ENCODE measurements at regions not wholly inside any gene's neighbourhood (a gene's known extent, or its start where the extent isn't known, plus 50 kb on each side); places are given as distances from the start of the nearest gene placed in this dataset.

GRCh38 chr2:120481446-120482194 is 135.7 kb downstream of the INHBB start (continued):
- TF ChIP-seq RERE (CRISPR knock-in tag; IDR thresholded peaks at IDR 0.05; ENCODE audit: low read depth) = no peak
- TF ChIP-seq ZNF512B (CRISPR knock-in tag; IDR thresholded peaks at IDR 0.05; ENCODE audit: borderline replicate concordance) = peak; percentile 52; the same call in 1 of the 2 replicates
- TF ChIP-seq NFATC3 (CRISPR knock-in tag; IDR thresholded peaks at IDR 0.05) = 0 out of 2 replicates have a peak, but pooled peaks have one; percentile 4
- TF ChIP-seq HOXA3 (CRISPR knock-in tag; IDR thresholded peaks at IDR 0.05) = peak; percentile 40; the same call in 1 of the 2 replicates
- TF ChIP-seq HNF4G (IDR thresholded peaks at IDR 0.05; ENCODE audit: borderline replicate concordance, low read depth, low read length) = peak; percentile 55; the same call in 1 of the 2 replicates
- TF ChIP-seq HNF4G (CRISPR knock-in tag; IDR thresholded peaks at IDR 0.05; ENCODE audit: borderline replicate concordance, low read depth) = no peak
- no peak for TF ChIP-seq XBP1 (CRISPR knock-in tag; IDR thresholded peaks at IDR 0.05)
- TF ChIP-seq NR3C1 (CRISPR knock-in tag; IDR thresholded peaks at IDR 0.05) = no peak
- TF ChIP-seq ZBTB14 (CRISPR knock-in tag; IDR thresholded peaks at IDR 0.05) = no peak
- TF ChIP-seq PCBP1 (IDR thresholded peaks at IDR 0.05; ENCODE audit: borderline replicate concordance, low read depth, low read length) = no peak
- peak; percentile 73 for TF ChIP-seq HNF4A (CRISPR knock-in tag; IDR thresholded peaks at IDR 0.05)
- no peak for TF ChIP-seq ZNF432 (CRISPR knock-in tag; IDR thresholded peaks at IDR 0.05; ENCODE audit: borderline replicate concordance)
- no peak; the same call in 1 of the 2 replicates for TF ChIP-seq HNRNPL (IDR thresholded peaks at IDR 0.05; ENCODE audit: low read depth, low read length)
- no peak for TF ChIP-seq ZBTB8A (CRISPR knock-in tag; IDR thresholded peaks at IDR 0.05; ENCODE audit: borderline replicate concordance, low read depth)
- no peak for TF ChIP-seq KDM4B (CRISPR knock-in tag; IDR thresholded peaks at IDR 0.05)
- TF ChIP-seq ZC3H4 (CRISPR knock-in tag; IDR thresholded peaks at IDR 0.05; ENCODE audit: borderline replicate concordance) = no peak
